ENCODE measurements at regions not wholly inside any gene's neighbourhood (a gene's known extent, or its start where the extent isn't known, plus 50 kb on each side); places are given as distances from the start of the nearest gene placed in this dataset.

DNA sequence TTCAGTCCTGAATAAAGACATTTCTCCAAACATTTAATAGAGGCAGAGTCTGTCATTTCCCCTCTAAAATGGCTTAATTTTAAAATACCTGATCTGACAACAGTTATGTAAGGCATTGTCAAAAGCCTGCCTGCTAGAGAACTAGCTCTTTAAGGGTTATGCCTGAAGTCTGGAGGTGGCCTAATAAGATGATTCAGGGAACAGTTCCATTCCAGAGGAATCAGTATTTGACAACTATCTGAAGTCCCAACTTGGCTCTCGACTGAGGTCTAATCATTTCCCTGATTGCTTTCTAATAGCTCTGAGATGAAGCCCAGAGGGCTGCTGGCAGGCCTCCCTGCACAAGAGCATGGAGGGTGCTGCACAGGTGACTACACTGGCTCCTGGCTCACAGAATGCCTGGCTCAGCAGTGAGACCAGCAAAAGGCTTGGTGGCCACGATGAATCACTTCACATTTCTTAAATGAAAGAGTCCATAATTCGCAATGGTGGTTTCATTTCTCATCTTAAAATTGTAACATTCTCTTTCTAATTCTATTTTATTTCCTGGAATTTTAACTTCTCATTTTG is 509.6 kb upstream of the POM121L12 start:
- Histone ChIP-seq H3K9me3 (ENCODE audit: control insufficient read depth, insufficient read depth, low read length) (0 out of 2 replicates have a peak, but pooled peaks cover 1% of the 10 kb centered on the region), H2AFZ (replicated peaks; ENCODE audit: low read length, poor library complexity) (no peak overlapping the region), H2BK5ac (ENCODE audit: low read depth, low read length, poor library complexity, severe bottlenecking) (no peak overlapping the region), H3K23ac (ENCODE audit: low read depth, low read length) (no peak overlapping the region), H3K4me1 (ENCODE audit: control insufficient read depth, insufficient read depth, low read length) (no peaks in the 10 kb centered on the region), H3K4ac (ENCODE audit: low read depth, low read length) (no peak overlapping the region), H2BK15ac (ENCODE audit: low read depth, low read length) (no peak overlapping the region), H3K56ac (ENCODE audit: extremely low read depth, insufficient read depth, low read length) (no peak overlapping the region), H3K18ac (ENCODE audit: low read depth, low read length) (no peak overlapping the region), H3K9me1 (ENCODE audit: insufficient read depth, low read length) (no peaks in the 10 kb centered on the region), H2BK20ac (ENCODE audit: low read depth, low read length) (no peak overlapping the region), H3K9ac (ENCODE audit: low read depth, low read length) (no peak overlapping the region), H3K4me3 (ENCODE audit: insufficient read depth, low read depth, low read length) (no peak overlapping the region), H4K20me1 (ENCODE audit: insufficient read depth, low read length) (no peaks in the 10 kb centered on the region), H3K14ac (replicated peaks; ENCODE audit: low read depth, low read length) (no peak overlapping the region), H3K36me3 (ENCODE audit: control insufficient read depth, insufficient read depth, low read length) (no peaks in the 10 kb centered on the region), H4K91ac (ENCODE audit: insufficient read depth, low read depth, low read length) (no peak overlapping the region), H2AK5ac (ENCODE audit: low read depth, low read length) (no peak overlapping the region), H2BK120ac (ENCODE audit: low read depth, low read length) (no peak overlapping the region), H4K5ac (ENCODE audit: low read depth, low read length) (no peak overlapping the region), H4K8ac (ENCODE audit: low read depth in 2 of 2, low read length in 2 of 2) (no peak overlapping the region), H3K4me2 (ENCODE audit: low read depth, low read length) (no peak overlapping the region), H2AK9ac (replicated peaks; ENCODE audit: low read depth, low read length, poor library complexity) (no peak overlapping the region), H3K27ac (ENCODE audit: insufficient read depth, low read length) (no peak overlapping the region), H3K79me1 (ENCODE audit: low read depth in 1 of 2, low read length in 2 of 2) (no peaks in the 10 kb centered on the region), H3K27me3 (ENCODE audit: control insufficient read depth, insufficient read depth, low read length) (no peaks in the 10 kb centered on the region)
- ATAC-seq (ENCODE audit: low read depth) (no peak), DNase-seq (no peak)
- in situ Hi-C loops (cut with MboI; ENCODE audit: low sequenced_read_pairs): no loop called here
- CTCF ChIA-PET: no interaction called here
- no TSS peak for BruUV-seq (replicated peaks)
- TF ChIP-seq RFX5 (IDR thresholded peaks at IDR 0.05; ENCODE audit: low read depth, low read length) (no peak), CEBPB (IDR thresholded peaks at IDR 0.05; ENCODE audit: low read depth, low read length) (no peak), RCOR1 (IDR thresholded peaks at IDR 0.05; ENCODE audit: insufficient replicate concordance, low read length) (no peak), CHD1 (IDR thresholded peaks at IDR 0.05; ENCODE audit: low read depth, low read length) (no peak), BHLHE40 (IDR thresholded peaks at IDR 0.05; ENCODE audit: low read depth, low read length) (no peak), NFE2L2 (IDR thresholded peaks at IDR 0.05; ENCODE audit: low read depth, low read length) (no peak), FOS (IDR thresholded peaks at IDR 0.05; ENCODE audit: low read depth, low read length) (no peak), SMC3 (IDR thresholded peaks at IDR 0.05; ENCODE audit: low read depth, low read length) (no peak), POLR2A (IDR thresholded peaks at IDR 0.05; ENCODE audit: low read depth, low read length) (no peak), MXI1 (IDR thresholded peaks at IDR 0.05; ENCODE audit: borderline replicate concordance, low read depth, low read length) (no peak), RAD21 (IDR thresholded peaks at IDR 0.05; ENCODE audit: low read length) (no peak), MAZ (IDR thresholded peaks at IDR 0.05; ENCODE audit: borderline replicate concordance, low read depth, low read length) (no peak), MAFK (IDR thresholded peaks at IDR 0.05; ENCODE audit: low read depth, low read length) (no peak)
- TF ChIP-seq, protein P1, sequence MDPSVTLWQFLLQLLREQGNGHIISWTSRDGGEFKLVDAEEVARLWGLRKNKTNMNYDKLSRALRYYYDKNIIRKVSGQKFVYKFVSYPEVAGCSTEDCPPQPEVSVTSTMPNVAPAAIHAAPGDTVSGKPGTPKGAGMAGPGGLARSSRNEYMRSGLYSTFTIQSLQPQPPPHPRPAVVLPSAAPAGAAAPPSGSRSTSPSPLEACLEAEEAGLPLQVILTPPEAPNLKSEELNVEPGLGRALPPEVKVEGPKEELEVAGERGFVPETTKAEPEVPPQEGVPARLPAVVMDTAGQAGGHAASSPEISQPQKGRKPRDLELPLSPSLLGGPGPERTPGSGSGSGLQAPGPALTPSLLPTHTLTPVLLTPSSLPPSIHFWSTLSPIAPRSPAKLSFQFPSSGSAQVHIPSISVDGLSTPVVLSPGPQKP (IDR thresholded peaks at IDR 0.05; ENCODE audit: borderline replicate concordance, low read depth, low read length): no peak
- TF ChIP-seq, protein P2, sequence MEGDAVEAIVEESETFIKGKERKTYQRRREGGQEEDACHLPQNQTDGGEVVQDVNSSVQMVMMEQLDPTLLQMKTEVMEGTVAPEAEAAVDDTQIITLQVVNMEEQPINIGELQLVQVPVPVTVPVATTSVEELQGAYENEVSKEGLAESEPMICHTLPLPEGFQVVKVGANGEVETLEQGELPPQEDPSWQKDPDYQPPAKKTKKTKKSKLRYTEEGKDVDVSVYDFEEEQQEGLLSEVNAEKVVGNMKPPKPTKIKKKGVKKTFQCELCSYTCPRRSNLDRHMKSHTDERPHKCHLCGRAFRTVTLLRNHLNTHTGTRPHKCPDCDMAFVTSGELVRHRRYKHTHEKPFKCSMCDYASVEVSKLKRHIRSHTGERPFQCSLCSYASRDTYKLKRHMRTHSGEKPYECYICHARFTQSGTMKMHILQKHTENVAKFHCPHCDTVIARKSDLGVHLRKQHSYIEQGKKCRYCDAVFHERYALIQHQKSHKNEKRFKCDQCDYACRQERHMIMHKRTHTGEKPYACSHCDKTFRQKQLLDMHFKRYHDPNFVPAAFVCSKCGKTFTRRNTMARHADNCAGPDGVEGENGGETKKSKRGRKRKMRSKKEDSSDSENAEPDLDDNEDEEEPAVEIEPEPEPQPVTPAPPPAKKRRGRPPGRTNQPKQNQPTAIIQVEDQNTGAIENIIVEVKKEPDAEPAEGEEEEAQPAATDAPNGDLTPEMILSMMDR (conservative IDR thresholded peaks at IDR 0.05; ENCODE audit: low read depth, low read length): no peak
- POLR2A ChIA-PET (ENCODE audit: unreplicated experiment): no interaction called here
- intact Hi-C loops (cut with micrococcal nuclease): no loop called here
- WGBS, 2 experiments (ENCODE audit: extremely low coverage in 2 of 2, insufficient read length in 1 of 2): no CpG with 5 or more reads among the region's 3 CpGs
- dilution Hi-C loops (cut with HindIII; ENCODE audit: low sequenced_read_pairs, unreplicated experiment): no loop called here
